ENCODE measurements at regions not wholly inside any gene's neighbourhood (a gene's known extent, or its start where the extent isn't known, plus 50 kb on each side); places are given as distances from the start of the nearest gene placed in this dataset.
"Not testable (repeated sequence)": the region's sequence is repeated elsewhere in the genome, so short reads cannot be mapped to it uniquely, and the experiment has no call there.

GRCh38 chr20:2227285-2227684 is 68.5 kb upstream of the TGM3 start:
- not testable (repeated sequence) for TF ChIP-seq CTCF, POLR2A (IDR thresholded peaks at IDR 0.05)
